ENCODE measurements at regions not wholly inside any gene's neighbourhood (a gene's known extent, or its start where the extent isn't known, plus 50 kb on each side); places are given as distances from the start of the nearest gene placed in this dataset.

DNA sequence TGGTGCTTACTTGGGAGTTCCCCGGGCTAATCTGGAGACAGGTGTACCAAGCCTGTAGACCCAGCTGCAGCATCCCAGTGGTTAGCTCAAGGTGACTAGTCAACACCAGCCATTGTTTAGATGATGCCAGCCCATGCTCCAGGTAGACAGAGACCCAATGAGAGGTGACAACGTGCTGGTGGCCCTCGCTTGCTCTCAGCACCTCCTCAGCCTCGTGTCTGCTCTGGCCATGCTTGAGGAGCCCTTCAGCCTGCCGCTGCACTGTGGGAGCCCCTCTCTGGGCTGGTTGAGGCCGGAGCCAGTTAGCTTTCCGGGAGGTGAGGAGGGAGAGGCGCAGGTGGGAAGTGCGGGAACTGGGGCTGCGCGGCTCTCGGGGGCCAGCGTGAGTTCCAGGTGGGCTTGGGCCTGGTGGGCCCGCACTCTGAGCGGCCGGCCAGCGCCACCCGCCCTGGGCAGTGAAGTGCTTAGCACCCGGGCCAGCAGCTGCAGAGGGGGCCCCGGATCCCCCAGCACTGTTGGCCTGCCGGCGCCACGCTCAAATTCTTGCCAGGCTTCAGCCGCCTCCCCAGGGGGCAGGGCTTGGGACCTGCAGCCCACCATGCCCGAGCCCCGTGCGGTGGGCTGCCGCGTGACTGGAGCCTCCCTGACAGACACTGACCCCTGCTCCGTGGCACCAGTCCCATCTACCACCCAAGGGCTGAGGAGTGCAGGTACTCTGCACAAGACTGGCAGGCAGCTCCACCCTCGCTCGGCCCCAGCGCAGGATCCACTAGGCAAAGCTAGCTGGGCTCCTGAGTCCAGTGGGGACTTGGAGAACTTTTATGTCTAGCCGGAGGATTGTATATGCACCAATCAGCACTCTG lies 85.9 kb upstream of the VSTM2B start:
- dilution Hi-C loops (cut with MboI; ENCODE audit: extremely low pct_ligation_motif_present, low sequenced_read_pairs): no loop called here
- peaks cover 4% of the 10 kb centered on the region for H3K9me3 ChIP-seq (ENCODE audit: control insufficient read depth, low read depth, low read length)
- no peak for FAIRE-seq

DNA sequence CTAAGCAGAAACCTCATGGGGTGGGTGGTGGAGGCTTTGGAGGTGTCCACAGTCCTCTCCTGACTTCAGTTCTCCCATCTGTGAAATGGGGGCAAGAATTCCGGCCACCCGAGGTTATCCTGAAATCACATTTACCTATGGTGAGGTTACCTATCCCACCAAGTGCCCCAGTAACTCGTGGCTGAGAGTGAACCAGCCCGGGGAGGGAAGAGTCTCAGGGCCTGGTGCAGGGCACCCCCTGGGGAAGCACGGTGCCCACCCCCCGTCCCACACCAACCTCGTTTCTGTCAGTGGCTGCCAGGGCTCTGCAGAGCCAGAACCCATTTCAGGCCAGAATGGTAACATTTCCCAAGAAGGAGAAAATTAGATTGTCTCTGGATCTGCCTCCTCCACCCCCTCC lies 83.7 kb upstream of the VSTM2B start:
- Histone ChIP-seq H3K4me1 (ENCODE audit: control insufficient read depth, extremely low read depth, insufficient read depth, low read length) (no peaks in the 10 kb centered on the region), H3K9ac (ENCODE audit: control insufficient read depth, extremely low read depth, insufficient read depth, low read length) (no peak overlapping the region), H3K9me1 (ENCODE audit: control insufficient read depth, extremely low read depth, insufficient read depth, low read length) (no peaks in the 10 kb centered on the region), H3K4me2 (ENCODE audit: control insufficient read depth, extremely low read depth, insufficient read depth, low read depth, low read length) (no peak overlapping the region), H3K4me3 (ENCODE audit: control insufficient read depth in 2 of 3, extremely low read depth in 1 of 3, insufficient read depth in 2 of 3, low read depth in 1 of 3, low read length in 3 of 3) (no peak overlapping the region), H3K79me2 (ENCODE audit: control insufficient read depth, insufficient read depth, low read length) (no peaks in the 10 kb centered on the region), H3K9me3 (ENCODE audit: control insufficient read depth, low read depth, low read length) (peaks cover 4% of the 10 kb centered on the region), H3K27ac (ENCODE audit: control insufficient read depth, insufficient read depth, low read length) (no peak overlapping the region), H3K27me3 (ENCODE audit: control insufficient read depth, extremely low read depth, insufficient read depth, low read length) (no peaks in the 10 kb centered on the region), H2AFZ (ENCODE audit: control insufficient read depth, low read length) (no peak overlapping the region), H3K36me3 (ENCODE audit: control insufficient read depth in 2 of 2, extremely low read depth in 1 of 2, insufficient read depth in 2 of 2, low read length in 2 of 2) (no peaks in the 10 kb centered on the region), H4K20me1 (ENCODE audit: control insufficient read depth, extremely low read depth, insufficient read depth, low read length) (no peaks in the 10 kb centered on the region)
- FAIRE-seq (no peak), DNase-seq (ENCODE audit: low read depth, low spot score) (no peak)
- dilution Hi-C loops (cut with MboI; ENCODE audit: extremely low pct_ligation_motif_present, low sequenced_read_pairs): no loop called here
- no peak for TF ChIP-seq EZH2 (IDR thresholded peaks at IDR 0.05; ENCODE audit: low read length)
- TF ChIP-seq, protein P1, sequence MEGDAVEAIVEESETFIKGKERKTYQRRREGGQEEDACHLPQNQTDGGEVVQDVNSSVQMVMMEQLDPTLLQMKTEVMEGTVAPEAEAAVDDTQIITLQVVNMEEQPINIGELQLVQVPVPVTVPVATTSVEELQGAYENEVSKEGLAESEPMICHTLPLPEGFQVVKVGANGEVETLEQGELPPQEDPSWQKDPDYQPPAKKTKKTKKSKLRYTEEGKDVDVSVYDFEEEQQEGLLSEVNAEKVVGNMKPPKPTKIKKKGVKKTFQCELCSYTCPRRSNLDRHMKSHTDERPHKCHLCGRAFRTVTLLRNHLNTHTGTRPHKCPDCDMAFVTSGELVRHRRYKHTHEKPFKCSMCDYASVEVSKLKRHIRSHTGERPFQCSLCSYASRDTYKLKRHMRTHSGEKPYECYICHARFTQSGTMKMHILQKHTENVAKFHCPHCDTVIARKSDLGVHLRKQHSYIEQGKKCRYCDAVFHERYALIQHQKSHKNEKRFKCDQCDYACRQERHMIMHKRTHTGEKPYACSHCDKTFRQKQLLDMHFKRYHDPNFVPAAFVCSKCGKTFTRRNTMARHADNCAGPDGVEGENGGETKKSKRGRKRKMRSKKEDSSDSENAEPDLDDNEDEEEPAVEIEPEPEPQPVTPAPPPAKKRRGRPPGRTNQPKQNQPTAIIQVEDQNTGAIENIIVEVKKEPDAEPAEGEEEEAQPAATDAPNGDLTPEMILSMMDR (optimal IDR thresholded peaks at IDR 0.05 in 1 of 3, IDR thresholded peaks at IDR 0.05 in 1 of 3, conservative IDR thresholded peaks at IDR 0.05 in 1 of 3; ENCODE audit: extremely low read depth in 1 of 3, insufficient read depth in 2 of 3, low read length in 3 of 3): no peak

More for the DNA sequence above, 85.9 kb upstream of the VSTM2B start:
- H3K36me3 ChIP-seq (ENCODE audit: control insufficient read depth in 2 of 2, extremely low read depth in 1 of 2, insufficient read depth in 2 of 2, low read length in 2 of 2): no peaks in the 10 kb centered on the region
- no peaks in the 10 kb centered on the region for H3K79me2 ChIP-seq (ENCODE audit: control insufficient read depth, insufficient read depth, low read length)
- DNase-seq (ENCODE audit: low read depth, low spot score): no peak
- H3K9ac ChIP-seq (ENCODE audit: control insufficient read depth, extremely low read depth, insufficient read depth, low read length): no peak overlapping the region
- no peak overlapping the region for H3K4me2 ChIP-seq (ENCODE audit: control insufficient read depth, extremely low read depth, insufficient read depth, low read depth, low read length)
- H2AFZ ChIP-seq (ENCODE audit: control insufficient read depth, low read length): no peak overlapping the region
- H3K9me1 ChIP-seq (ENCODE audit: control insufficient read depth, extremely low read depth, insufficient read depth, low read length): no peaks in the 10 kb centered on the region
- no peaks in the 10 kb centered on the region for H4K20me1 ChIP-seq (ENCODE audit: control insufficient read depth, extremely low read depth, insufficient read depth, low read length)
- H3K4me3 ChIP-seq (ENCODE audit: control insufficient read depth in 2 of 3, extremely low read depth in 1 of 3, insufficient read depth in 2 of 3, low read depth in 1 of 3, low read length in 3 of 3): no peak overlapping the region
- no peak overlapping the region for H3K27ac ChIP-seq (ENCODE audit: control insufficient read depth, insufficient read depth, low read length)
- H3K4me1 ChIP-seq (ENCODE audit: control insufficient read depth, extremely low read depth, insufficient read depth, low read length): no peaks in the 10 kb centered on the region
- no peak for TF ChIP-seq EZH2 (IDR thresholded peaks at IDR 0.05; ENCODE audit: low read length)
- TF ChIP-seq, protein P1 (optimal IDR thresholded peaks at IDR 0.05 in 1 of 3, IDR thresholded peaks at IDR 0.05 in 1 of 3, conservative IDR thresholded peaks at IDR 0.05 in 1 of 3; ENCODE audit: extremely low read depth in 1 of 3, insufficient read depth in 2 of 3, low read length in 3 of 3): no peak
- no peaks in the 10 kb centered on the region for H3K27me3 ChIP-seq (ENCODE audit: control insufficient read depth, extremely low read depth, insufficient read depth, low read length)

Data from keratinocyte (primary cell).